ENCODE measurements at regions not wholly inside any gene's neighbourhood (a gene's known extent, or its start where the extent isn't known, plus 50 kb on each side); places are given as distances from the start of the nearest gene placed in this dataset.
"Not testable (repeated sequence)": the region's sequence is repeated elsewhere in the genome, so short reads cannot be mapped to it uniquely, and the experiment has no call there.

DNA sequence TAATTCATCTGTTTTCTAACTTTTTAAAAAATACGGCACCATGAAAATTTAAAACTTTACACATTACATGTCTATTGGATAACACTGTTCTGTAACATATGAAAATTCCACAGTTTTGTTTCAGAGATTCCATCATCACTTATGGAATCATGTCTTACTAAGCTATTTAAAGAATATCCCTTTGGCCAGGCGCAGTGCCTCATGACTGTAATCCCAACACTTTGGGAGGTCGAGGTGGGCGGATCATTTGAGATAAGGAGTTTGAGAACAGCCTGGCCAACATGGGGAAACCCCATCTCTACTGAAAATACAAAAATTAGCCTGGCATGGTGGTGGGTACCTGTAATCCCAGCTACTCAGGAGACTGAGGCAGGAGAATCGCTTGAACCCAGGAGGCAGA is 131.7 kb upstream of the KRR1 start:
- TF ChIP-seq, protein P1, sequence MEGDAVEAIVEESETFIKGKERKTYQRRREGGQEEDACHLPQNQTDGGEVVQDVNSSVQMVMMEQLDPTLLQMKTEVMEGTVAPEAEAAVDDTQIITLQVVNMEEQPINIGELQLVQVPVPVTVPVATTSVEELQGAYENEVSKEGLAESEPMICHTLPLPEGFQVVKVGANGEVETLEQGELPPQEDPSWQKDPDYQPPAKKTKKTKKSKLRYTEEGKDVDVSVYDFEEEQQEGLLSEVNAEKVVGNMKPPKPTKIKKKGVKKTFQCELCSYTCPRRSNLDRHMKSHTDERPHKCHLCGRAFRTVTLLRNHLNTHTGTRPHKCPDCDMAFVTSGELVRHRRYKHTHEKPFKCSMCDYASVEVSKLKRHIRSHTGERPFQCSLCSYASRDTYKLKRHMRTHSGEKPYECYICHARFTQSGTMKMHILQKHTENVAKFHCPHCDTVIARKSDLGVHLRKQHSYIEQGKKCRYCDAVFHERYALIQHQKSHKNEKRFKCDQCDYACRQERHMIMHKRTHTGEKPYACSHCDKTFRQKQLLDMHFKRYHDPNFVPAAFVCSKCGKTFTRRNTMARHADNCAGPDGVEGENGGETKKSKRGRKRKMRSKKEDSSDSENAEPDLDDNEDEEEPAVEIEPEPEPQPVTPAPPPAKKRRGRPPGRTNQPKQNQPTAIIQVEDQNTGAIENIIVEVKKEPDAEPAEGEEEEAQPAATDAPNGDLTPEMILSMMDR (IDR thresholded peaks at IDR 0.05) = not testable (repeated sequence)
- not testable (repeated sequence) for TF ChIP-seq EZH2, EZH2phosphoT487 (IDR thresholded peaks at IDR 0.05)
